HCEC 1CT (cell line): ENCODE measurements at regions not wholly inside any gene's neighbourhood (a gene's known extent, or its start where the extent isn't known, plus 50 kb on each side); places are given as distances from the start of the nearest gene placed in this dataset.

Experiments used
- DNase-seq: peaks from one replicate; pipeline ENCODE4 v3.0.0-alpha.2; 2017

- no peak for DNase-seq
Observed at GRCh38 chr16:54672500-54672899, 258.2 kb upstream of the IRX5 start.

GRCh38 chr16:54657709-54658102, 273.0 kb upstream of the IRX5 start:
- no peak for DNase-seq

GRCh38 chr16:54657058-54657708, 273.5 kb upstream of the IRX5 start:
- DNase-seq, result no peak

DNA sequence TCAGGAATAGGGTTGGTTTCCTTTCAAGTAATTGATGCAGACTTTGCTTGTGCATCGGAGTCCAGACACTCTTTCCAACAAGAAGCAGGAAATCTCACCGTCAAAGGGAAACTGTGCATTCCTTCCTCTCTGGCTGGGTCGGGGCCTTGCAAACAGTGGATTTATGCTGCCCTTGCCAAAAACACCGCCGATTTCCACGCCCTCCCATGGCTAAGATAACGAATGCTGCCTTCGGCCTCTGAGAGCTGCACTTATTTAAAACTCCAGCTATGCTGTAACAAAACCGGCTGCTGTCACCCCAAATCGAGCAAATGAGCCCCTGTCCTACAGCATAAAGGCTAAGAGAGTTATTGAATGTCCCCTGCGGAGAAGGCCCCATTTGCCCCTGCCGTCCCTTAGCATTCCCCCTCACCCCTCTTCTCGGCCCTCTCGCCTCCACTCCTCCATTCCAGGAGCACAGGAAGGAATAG, 275.5 kb upstream of the IRX5 start:
- DNase-seq, result no peak

GRCh38 chr16:54654429-54654828, 276.2 kb upstream of the IRX5 start:
- DNase-seq, result no peak

DNA sequence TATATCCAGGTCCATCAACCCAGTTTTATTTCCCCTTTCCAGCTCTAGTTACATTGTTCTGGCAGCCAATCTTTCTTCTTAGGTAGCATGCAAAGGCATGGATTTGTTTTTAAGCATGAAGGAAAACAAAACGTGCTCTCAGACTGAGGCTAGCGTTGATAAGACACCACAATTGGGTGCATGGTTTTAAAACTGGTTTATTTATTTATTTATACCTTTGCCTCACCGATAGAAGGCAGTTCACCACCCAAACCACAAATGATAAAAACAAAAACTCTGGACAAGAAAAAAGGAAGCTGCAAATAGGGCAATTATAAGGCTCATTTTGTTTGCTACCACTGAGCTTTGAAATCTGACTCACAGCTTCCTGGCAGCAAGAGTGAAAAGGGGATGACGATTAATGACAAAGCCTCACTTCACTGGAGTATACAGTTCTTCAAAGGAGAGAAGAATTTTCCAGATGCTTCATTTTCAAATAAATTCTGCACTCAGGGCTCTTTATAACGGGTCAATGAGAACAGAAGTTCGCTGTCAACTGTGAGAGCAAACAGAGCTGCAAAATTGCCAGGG, 278.4 kb upstream of the IRX5 start:
- DNase-seq, result no peak

DNA sequence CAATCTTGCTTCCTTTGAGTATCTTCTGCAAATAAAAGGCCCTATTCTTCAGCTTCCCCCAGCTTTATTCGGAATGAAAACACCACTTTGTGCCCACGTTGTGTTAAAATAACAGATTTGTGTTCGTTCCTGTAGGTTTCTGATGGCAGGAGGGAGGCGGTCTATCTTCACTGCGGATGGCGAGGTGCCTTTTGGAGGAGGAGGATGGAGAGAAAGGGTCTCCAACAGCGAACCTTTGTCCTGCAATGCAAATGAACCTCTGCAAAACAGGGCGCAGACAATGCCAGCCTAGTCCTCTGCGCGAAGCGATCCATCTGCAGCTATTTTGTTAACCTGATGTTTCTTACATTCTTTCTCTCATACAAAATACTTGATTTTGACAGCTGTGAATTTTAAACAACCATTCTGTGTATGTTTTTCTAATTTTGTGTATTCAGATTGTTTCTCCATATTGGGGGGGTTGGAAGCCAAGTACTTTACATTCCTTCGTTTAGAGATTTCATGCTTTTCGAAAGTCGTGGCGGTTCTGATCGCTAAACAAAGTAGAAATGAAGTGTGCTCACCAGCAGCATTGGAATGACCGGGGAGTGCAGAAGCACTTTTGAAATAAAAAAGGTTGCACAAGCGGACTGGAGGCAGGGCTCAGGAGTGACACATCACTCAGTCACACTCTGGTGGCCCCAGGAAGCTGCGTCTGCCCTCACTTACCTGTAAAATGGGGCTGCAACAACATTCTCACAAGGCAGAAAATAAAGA, 279.0 kb upstream of the IRX5 start:
- DNase-seq, result no peak

DNA sequence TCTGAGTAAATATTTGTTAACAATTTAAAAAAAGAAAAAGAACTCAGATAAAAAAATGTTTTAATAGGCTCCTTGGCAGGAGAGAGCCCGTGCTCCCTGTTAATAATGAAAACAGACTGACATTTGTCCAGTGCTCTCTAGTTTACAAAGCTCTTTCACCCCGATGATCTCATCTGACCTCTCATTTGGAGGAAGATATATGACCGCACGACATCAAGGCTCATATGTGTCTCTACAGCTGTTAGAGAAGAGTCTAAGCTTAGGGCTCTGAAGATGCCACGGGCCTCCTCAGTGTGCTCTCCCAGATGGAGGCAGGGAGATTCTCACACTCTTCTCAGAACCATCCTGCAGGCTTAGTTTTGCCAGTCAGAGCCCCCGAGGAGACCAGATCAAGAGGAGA, 280.8 kb upstream of the IRX5 start:
- DNase-seq, result no peak

DNA sequence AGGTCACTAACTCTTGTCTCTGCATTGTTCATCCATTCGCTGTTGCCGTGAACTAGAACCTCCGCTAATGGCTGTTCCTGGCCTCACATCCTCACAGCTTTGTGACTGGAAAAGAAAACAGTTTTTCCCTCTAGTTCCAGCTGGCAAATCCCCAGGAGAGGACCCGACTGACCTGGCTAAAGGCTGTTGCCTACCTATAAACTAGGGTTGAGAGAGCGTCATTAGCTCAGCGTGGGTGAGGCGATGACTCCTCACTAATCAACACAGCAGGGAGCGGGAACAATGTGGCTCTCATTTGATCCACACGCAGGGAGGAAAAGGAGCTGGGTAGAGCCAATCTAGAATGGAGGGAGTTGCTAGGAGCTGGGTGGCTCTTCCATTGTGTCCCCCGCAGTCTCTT, 282.1 kb upstream of the IRX5 start:
- no peak for DNase-seq

DNA sequence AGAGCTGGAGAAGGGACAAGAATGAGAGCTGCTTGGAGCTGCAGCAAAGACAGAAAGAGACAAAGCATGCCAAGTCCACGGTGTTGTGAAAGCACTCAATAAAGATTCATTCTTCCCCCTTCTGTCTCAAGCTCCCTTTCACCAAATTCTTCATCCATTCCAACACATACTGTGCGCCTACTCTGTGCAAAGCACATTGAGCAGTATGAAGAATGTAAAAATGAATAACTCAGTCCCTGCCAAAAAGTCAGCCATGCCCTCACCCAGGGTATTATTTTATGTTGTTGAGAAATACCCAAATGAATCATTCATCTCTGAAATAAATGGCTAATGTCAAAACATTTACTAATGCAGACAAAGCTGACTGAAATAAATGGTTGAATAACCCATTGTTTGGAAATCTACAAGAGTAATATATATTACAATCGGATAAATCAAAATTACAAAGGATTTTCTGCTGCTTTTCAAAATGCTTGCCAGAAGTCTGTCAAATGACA, 282.9 kb upstream of the IRX5 start:
- no peak for DNase-seq

GRCh38 chr16:54647216-54647615, 283.4 kb upstream of the IRX5 start:
- no peak for DNase-seq

GRCh38 chr16:54645345-54645744, 285.3 kb upstream of the IRX5 start:
- no peak for DNase-seq

- DNase-seq, result no peak
Observed at GRCh38 chr16:54636221-54636793, 294.4 kb upstream of the IRX5 start.

- no peak for DNase-seq
Observed at GRCh38 chr16:54633943-54634362, 296.7 kb upstream of the IRX5 start.

DNA sequence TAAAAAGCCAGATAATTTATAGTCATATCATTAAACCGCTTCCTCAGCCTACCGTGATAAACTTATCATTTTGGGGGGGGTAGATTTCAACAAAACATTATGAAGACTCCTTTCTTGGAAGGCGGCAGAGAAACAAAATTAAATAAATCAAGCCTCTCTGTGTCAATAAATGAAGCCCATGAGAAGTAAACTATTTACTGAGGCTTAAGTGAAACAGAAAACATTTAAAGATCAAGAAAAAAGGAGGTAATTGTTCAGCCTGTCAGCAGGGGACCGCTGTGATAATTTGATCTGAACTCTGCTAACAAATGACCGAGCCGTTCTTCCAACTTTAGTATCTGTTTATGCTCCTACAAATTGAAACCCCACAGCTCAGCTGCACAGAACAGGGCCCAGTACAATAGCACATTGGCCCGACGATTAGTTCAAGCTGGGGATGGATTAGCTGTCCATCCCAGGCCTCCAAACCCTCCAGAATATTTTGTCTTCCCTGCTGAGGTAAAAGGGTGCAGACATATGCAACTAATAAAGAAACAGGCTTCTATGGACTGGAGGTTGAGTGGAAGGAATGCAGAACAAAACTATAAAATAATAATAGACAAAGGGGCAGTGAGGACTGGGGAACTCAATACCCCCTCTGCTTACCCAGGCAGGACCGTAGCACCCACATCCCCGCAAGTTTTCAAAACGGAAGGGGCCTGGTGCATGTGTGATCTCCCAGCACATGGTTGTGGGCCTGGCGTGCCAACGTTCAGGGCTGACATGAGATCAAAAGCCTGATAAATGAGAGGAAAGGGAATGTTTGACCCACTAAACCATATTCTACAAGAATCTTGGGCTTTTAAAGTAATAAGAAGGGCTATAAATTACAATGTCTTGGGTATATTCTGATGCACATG, 298.1 kb upstream of the IRX5 start:
- DNase-seq, result no peak

DNA sequence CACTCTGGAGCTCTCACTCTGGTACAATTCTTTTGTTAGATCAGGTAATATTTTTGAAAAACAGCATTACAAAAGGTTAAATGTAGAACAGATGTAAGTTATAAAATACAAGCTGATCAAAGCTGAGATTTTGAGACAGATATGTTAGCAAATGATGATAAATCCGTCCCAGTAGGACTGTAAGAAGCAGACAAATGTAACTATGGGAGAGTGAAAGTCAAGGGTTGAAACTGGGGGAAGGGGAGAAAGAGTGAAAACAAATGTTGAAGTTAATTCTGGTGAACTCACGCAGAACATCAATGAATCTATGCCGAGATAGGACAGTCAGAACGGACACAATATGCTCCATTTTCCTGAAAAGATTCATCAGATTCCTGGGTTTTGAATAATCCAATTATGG, 298.9 kb upstream of the IRX5 start:
- DNase-seq, result no peak

DNA sequence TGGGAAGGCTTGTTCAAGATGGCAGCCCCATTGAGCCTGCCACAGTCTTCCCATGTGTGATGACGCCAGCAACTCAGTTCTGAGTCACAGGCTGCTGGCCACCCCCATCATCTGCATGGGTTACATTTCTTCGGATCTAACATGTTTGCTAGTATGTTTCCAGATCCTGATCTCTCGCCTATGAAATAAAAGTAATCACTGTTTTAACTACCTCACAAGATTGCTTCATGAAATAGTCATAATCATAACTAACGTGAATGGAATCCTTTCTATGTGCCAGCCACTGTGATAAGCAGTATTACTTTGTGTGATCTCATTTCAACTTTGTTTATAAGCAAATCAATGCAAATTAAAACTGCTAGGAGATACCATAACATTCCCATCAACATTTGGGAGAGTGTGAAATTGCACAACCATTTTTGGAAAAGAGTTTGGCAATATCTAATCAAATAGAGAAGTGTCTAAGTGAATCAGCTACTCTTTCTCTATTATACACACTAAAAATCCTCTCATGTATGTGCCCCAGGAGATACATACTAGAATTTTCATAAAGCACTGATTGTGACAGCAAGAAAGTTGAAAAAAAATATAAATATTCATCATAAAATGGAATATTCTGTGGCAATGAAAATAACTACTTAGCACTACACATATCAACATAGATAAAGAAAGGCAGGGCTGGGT, 300.2 kb upstream of the IRX5 start:
- no peak for DNase-seq

DNA sequence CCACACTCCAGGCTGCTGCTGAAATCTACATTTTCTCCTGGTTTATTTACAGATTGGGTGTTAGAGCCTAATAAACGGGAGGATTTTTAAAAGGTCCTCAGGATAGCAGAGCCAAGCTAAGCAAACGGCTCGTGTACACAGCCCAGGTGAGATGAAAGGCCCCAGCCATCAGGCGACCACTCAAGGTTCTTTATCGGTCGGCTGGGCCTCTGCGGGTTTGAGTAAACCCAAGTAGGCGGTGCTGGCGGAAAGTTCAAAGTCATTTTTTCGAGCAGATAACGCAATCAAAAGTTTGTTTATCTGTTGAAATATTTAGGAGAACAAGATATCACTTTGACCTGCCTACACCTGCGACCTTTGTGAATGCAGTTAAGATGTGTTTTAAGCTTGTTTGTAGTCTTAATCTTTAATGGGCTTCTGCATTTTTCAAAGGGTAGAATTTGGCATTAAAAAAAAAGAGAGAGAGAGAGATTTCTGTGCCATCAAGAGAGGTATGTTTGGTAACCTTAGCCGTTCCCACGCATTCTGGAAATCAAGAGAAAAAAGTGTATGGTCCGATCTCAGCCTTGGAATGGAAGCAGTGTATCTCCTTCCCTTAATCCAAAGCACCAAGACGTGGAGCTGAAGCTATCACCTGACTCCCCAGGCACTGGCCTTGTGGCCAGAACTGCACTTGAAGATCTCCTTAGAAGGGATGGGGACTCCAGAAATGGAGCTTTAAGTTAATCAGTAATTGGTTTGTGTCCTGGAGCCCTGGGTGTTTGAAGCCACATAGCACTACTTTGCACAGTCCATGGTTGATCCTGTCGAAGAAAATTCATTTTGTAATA, 301.7 kb upstream of the IRX5 start:
- DNase-seq, result no peak

- DNase-seq, result no peak
Observed at GRCh38 chr16:54627616-54628015, 303.0 kb upstream of the IRX5 start.

GRCh38 chr16:54623636-54624035, 307.0 kb upstream of the IRX5 start:
- no peak for DNase-seq

- DNase-seq, result no peak
Observed at GRCh38 chr16:54620197-54620596, 310.5 kb upstream of the IRX5 start.
